A549 (cell line): ENCODE measurements at regions not wholly inside any gene's neighbourhood (a gene's known extent, or its start where the extent isn't known, plus 50 kb on each side); places are given as distances from the start of the nearest gene placed in this dataset.

Source experiments
- ATAC-seq, 2 experiments: fragments of 200-7000 bp in 1 of 2; fragments of >200 bp in 1 of 2; cut with Nextera tagmentation in 1 of 2; cut with Tn5 transposase in 1 of 2; 3 replicates each; pipeline versions ENCODE4 v1.8.0 to v1.9.1; 2018 to 2020; ENCODE audit warnings: mild to moderate bottlenecking in 1 of 2, moderate library complexity in 1 of 2
- CTCF ChIA-PET: fragments of 300-600 bp; sonication (Branson Sonifier 250); formaldehyde crosslinking; extraction: SDS; loops from one replicate; lab custom pipeline; 2021; ENCODE audit warnings: antibody characterized with exemption, inconsistent platforms; lab: Yijun Ruan, JAX
- POLR2A ChIA-PET: fragments of 350-600 bp; formaldehyde crosslinking; extraction: SDS; loops from one replicate; lab custom pipeline; 2021; ENCODE audit warnings: antibody characterized with exemption, inconsistent platforms; lab: Yijun Ruan, JAX
- DNase-seq, 2 experiments: peaks; one replicate each; pipeline versions ENCODE4 v3.0.0 to v3.0.0-alpha.2; 2011 to 2016; ENCODE audit warnings: low read depth in 1 of 2, low spot score in 1 of 2
- FAIRE-seq: peaks from 2 replicates; lab custom pipeline; 2011; peaks lifted over from hg19 to GRCh38; lab: Jason Lieb, UNC
- H3K27ac ChIP-seq, 2 experiments: fragments of >200 bp; sonication (Bioruptor Twin); formaldehyde crosslinking; 3 replicates each; pipeline ENCODE4 v1.5.1; 2016 to 2017
- H3K4me1 ChIP-seq: fragments of >200 bp; sonication (Bioruptor Twin); formaldehyde crosslinking; 3 replicates; pipeline ENCODE4 v1.6.1; 2016
- H3K4me2 ChIP-seq: fragments of >200 bp; sonication (Bioruptor Twin); formaldehyde crosslinking; 3 replicates; pipeline ENCODE4 v1.6.1; 2016
- H3K4me3 ChIP-seq: fragments of >200 bp; sonication (Bioruptor Twin); formaldehyde crosslinking; 3 replicates; pipeline ENCODE4 v1.5.1; 2016
- H3K9me3 ChIP-seq: fragments of >200 bp; sonication (Bioruptor Twin); formaldehyde crosslinking; 3 replicates; pipeline ENCODE4 v1.6.1; 2016
- ATOH8 ChIP-seq: fragments of 250-450 bp; sonication (Bioruptor Pico); IDR thresholded peaks from 2 replicates; pipeline ENCODE4 v1.5.0; 2020; ENCODE audit warnings: low read depth, mild to moderate bottlenecking, moderate library complexity
- CBX8 ChIP-seq: fragments of 200-600 bp; sonication (generic); IDR thresholded peaks from 2 replicates; pipeline ENCODE4 v1.6.1; 2016
- CHD2 ChIP-seq: fragments of 150-350 bp; IDR thresholded peaks from 2 replicates; pipeline ENCODE4 v1.6.1; 2014; ENCODE audit warnings: low read length; ENCODE audit not compliant: partially characterized antibody
- CHD4 ChIP-seq: fragments of 200-600 bp; sonication (generic); IDR thresholded peaks from 2 replicates; pipeline ENCODE4 v1.6.1; 2016; ENCODE audit warnings: antibody characterized with exemption, mild to moderate bottlenecking, borderline replicate concordance
- ELK1 ChIP-seq: fragments of 150-350 bp; IDR thresholded peaks from 2 replicates; pipeline ENCODE4 v1.6.1; 2014; ENCODE audit warnings: low read depth, mild to moderate bottlenecking, low read length
- EP300 ChIP-seq, 2 experiments: fragments of >200 bp; sonication (Bioruptor Twin); formaldehyde crosslinking; IDR thresholded peaks; 2 replicates in 1 of 2; 3 replicates in 1 of 2; pipeline ENCODE4 v1.6.1; 2016 to 2017
- FOSB ChIP-seq: fragments of 250-450 bp; sonication (Bioruptor Pico); IDR thresholded peaks from 2 replicates; pipeline ENCODE4 v1.5.0; 2020; ENCODE audit warnings: mild to moderate bottlenecking, moderate library complexity
- FOXS1 ChIP-seq: fragments of 250-450 bp; sonication (Bioruptor Pico); IDR thresholded peaks from 2 replicates; pipeline ENCODE4 v1.5.0; 2020; ENCODE audit warnings: mild to moderate bottlenecking, moderate library complexity
- HDAC2 ChIP-seq: fragments of 200-600 bp; sonication (generic); IDR thresholded peaks from 2 replicates; pipeline ENCODE4 v1.6.1; 2016
- HOXB13 ChIP-seq: fragments of 250-450 bp; sonication (Bioruptor Pico); IDR thresholded peaks from 2 replicates; pipeline ENCODE4 v1.5.0; 2020; ENCODE audit warnings: low read depth, mild to moderate bottlenecking, moderate library complexity
- JUNB ChIP-seq: fragments of >200 bp; sonication (Bioruptor Twin); formaldehyde crosslinking; IDR thresholded peaks from 2 replicates; pipeline ENCODE4 v1.6.1; 2016
- MAFK ChIP-seq: fragments of 450-650 bp; IDR thresholded peaks from 2 replicates; pipeline ENCODE4 v1.6.1; 2014; ENCODE audit not compliant: partially characterized antibody
- MAX ChIP-seq: IDR thresholded peaks from 2 replicates; pipeline ENCODE4 v1.6.1; 2012
- NPAS2 ChIP-seq: fragments of 250-450 bp; sonication (Bioruptor Pico); IDR thresholded peaks from 2 replicates; pipeline ENCODE4 v1.8.0; 2022; ENCODE audit warnings: mild to moderate bottlenecking, moderate library complexity, borderline replicate concordance
- PHF8 ChIP-seq: fragments of 200-600 bp; sonication (generic); IDR thresholded peaks from 2 replicates; pipeline ENCODE4 v1.6.1; 2016; ENCODE audit warnings: low read depth, mild to moderate bottlenecking, antibody characterized with exemption, moderate library complexity, borderline replicate concordance
- POLR2A ChIP-seq: IDR thresholded peaks from 2 replicates; pipeline ENCODE4 v1.6.1; 2012; ENCODE audit warnings: mild to moderate bottlenecking, low read length
- RAD21 ChIP-seq, 2 experiments: fragments of >200 bp in 1 of 2; sonication (Bioruptor Twin) in 1 of 2; formaldehyde crosslinking in 1 of 2; IDR thresholded peaks in 1 of 2; conservative IDR thresholded peaks in 1 of 2; 2 replicates in 1 of 2; 3 replicates in 1 of 2; pipeline ENCODE4 v1.6.1; 2012 to 2018; ENCODE audit warnings: inconsistent platforms in 1 of 2
- RCOR1 ChIP-seq: fragments of 150-350 bp; IDR thresholded peaks from 2 replicates; pipeline ENCODE4 v1.6.1; 2014; ENCODE audit warnings: antibody characterized with exemption, low read length, low read depth
- SMC3 ChIP-seq: fragments of >200 bp; sonication (Bioruptor Twin); formaldehyde crosslinking; IDR thresholded peaks from 3 replicates; pipeline ENCODE4 v1.6.1; 2018; ENCODE audit warnings: inconsistent platforms
- TFCP2L1 ChIP-seq: fragments of 250-450 bp; sonication (Bioruptor Pico); IDR thresholded peaks from 2 replicates; pipeline ENCODE4 v1.5.0; 2021; ENCODE audit warnings: mild to moderate bottlenecking
- TP53 ChIP-seq: fragments of 250-450 bp; sonication (Bioruptor Pico); IDR thresholded peaks from 2 replicates; pipeline ENCODE4 v1.5.0; 2021; ENCODE audit warnings: mild to moderate bottlenecking, moderate library complexity
- ZC3H11A ChIP-seq: fragments of 450-650 bp; IDR thresholded peaks from 2 replicates; pipeline ENCODE4 v1.6.1; 2014; ENCODE audit warnings: antibody characterized with exemption, mild to moderate bottlenecking
- ZFP36 ChIP-seq: fragments of 450-650 bp; IDR thresholded peaks from 2 replicates; pipeline ENCODE4 v1.6.1; 2014; ENCODE audit warnings: borderline replicate concordance; ENCODE audit not compliant: partially characterized antibody
- ZNF302 ChIP-seq: fragments of 250-450 bp; sonication (Bioruptor Pico); IDR thresholded peaks from 2 replicates; pipeline ENCODE4 v1.9.0; 2021; ENCODE audit warnings: inconsistent platforms, mild to moderate bottlenecking, moderate library complexity
- WGBS: methylation state at CpG from one replicate; pipeline ENCODE4 v1.1.6; 2017; ENCODE audit errors: missing lambda C conversion rate; 5-methylcytosine and 5-hydroxymethylcytosine counted together

GRCh38 chr2:150267651-150268415 is 219.6 kb downstream of the RND3 start:
- no peak for TF ChIP-seq CHD4
- no peak for TF ChIP-seq HDAC2
- TF ChIP-seq EP300 (IDR thresholded peaks at IDR 0.05): no peak
- no peak for TF ChIP-seq FOXS1
- no peak for TF ChIP-seq TFCP2L1 (CRISPR knock-in tag)
- H3K27ac ChIP-seq: no peak overlapping the region
- WGBS: 90% methylated on average over 3 of the region's 3 CpGs
- no peak overlapping the region for H3K4me3 ChIP-seq
- no peak overlapping the region for H3K4me2 ChIP-seq
- ChIA-PET POLR2A (no interaction called here), CTCF (no interaction called here)
- H3K4me1 ChIP-seq: peaks cover 21% of the 10 kb centered on the region
- no peaks in the 10 kb centered on the region for H3K9me3 ChIP-seq
- DNase-seq (no peak), FAIRE-seq (no peak), ATAC-seq (no peak)

- POLR2A ChIA-PET: no interaction called here
- Histone ChIP-seq H3K9me3 (no peaks in the 10 kb centered on the region), H3K4me3 (no peak overlapping the region), H3K27ac (no peak overlapping the region), H3K4me1 (peaks cover 12% of the 10 kb centered on the region), H3K4me2 (no peak overlapping the region)
- 90% methylated on average over 2 of the region's 2 CpGs for WGBS
- CTCF ChIA-PET: no interaction called here
- no peak for ATAC-seq
- FAIRE-seq: no peak
- TF ChIP-seq PHF8 (no peak), CHD2 (no peak), MAFK (no peak), CBX8 (no peak), NPAS2 (CRISPR knock-in tag) (no peak), HOXB13 (CRISPR knock-in tag) (no peak), MAX (no peak)
- no peak for DNase-seq
These were observed 220.5 kb downstream of the RND3 start for GRCh38 chr2:150266931-150267330.

GRCh38 chr2:150264442-150264841 is 223.0 kb downstream of the RND3 start:
- DNase-seq (no peak), ATAC-seq (no peak), FAIRE-seq (no peak)
- TF ChIP-seq ZNF302 (CRISPR knock-in tag) (no peak), RAD21 (conservative IDR thresholded peaks at IDR 0.05 in 1 of 2, IDR thresholded peaks at IDR 0.05 in 1 of 2) (no peak), FOSB (CRISPR knock-in tag) (no peak), FOXS1 (no peak), JUNB (no peak), SMC3 (no peak), ELK1 (no peak), ZFP36 (no peak), TP53 (CRISPR knock-in tag) (no peak), RCOR1 (no peak)
- ChIA-PET CTCF (interaction anchor here (1.0 kb wide), 1 partner anchor 10 kb away, joined by 3 read pairs; no protein-coding TSS in a partner anchor), POLR2A (no interaction called here)
- Histone ChIP-seq H3K9me3 (no peaks in the 10 kb centered on the region), H3K4me3 (no peak overlapping the region), H3K4me2 (no peak overlapping the region), H3K4me1 (no peaks in the 10 kb centered on the region), H3K27ac (no peak overlapping the region)
- WGBS: 95% methylated on average over 2 of the region's 2 CpGs

- CTCF ChIA-PET: no interaction called here
These were observed 225.8 kb downstream of the RND3 start for GRCh38 chr2:150261691-150262090.

More at GRCh38 chr2:150261691-150262090, 225.8 kb downstream of the RND3 start:
- H3K4me2 ChIP-seq: no peak overlapping the region
- H3K4me3 ChIP-seq: no peak overlapping the region
- no peak for FAIRE-seq
- H3K27ac ChIP-seq: no peak overlapping the region
- POLR2A ChIA-PET: no interaction called here
- no peak for ATAC-seq
- no peak for DNase-seq
- no peaks in the 10 kb centered on the region for H3K9me3 ChIP-seq
- WGBS: 66% methylated on average over 2 of the region's 2 CpGs
- TF ChIP-seq ATOH8 (CRISPR knock-in tag) (no peak), HOXB13 (CRISPR knock-in tag) (no peak), FOXS1 (no peak), POLR2A (no peak), EP300 (IDR thresholded peaks at IDR 0.05) (no peak), ZC3H11A (no peak)
- no peaks in the 10 kb centered on the region for H3K4me1 ChIP-seq
